D721Med (cell line): ENCODE measurements at regions not wholly inside any gene's neighbourhood (a gene's known extent, or its start where the extent isn't known, plus 50 kb on each side); places are given as distances from the start of the nearest gene placed in this dataset.

Experiments
- DNase-seq: peaks from one replicate; pipeline ENCODE4 v3.0.0; 2011; ENCODE audit warnings: low spot score; ENCODE audit not compliant: insufficient read length
- FAIRE-seq: peaks from 2 replicates; lab custom pipeline; 2011; peaks lifted over from hg19 to GRCh38; lab: Jason Lieb, UNC
- CTCF ChIP-seq: IDR thresholded peaks from 2 replicates; pipeline ENCODE4 v1.5.1; 2012; ENCODE audit warnings: mild to moderate bottlenecking, control low read depth; ENCODE audit not compliant: insufficient read depth; ENCODE audit errors: missing control alignments

GRCh38 chr1:201683397-201683796 lies 144.5 kb downstream of the NAV1 start:
- no peak for DNase-seq
- no peak for TF ChIP-seq CTCF
- no peak for FAIRE-seq

GRCh38 chr1:201685485-201685884 lies 143.5 kb upstream of the IPO9 start:
- no peak for TF ChIP-seq CTCF
- FAIRE-seq (no peak), DNase-seq (no peak)

- DNase-seq (no peak), FAIRE-seq (no peak)
- TF ChIP-seq CTCF = no peak
Observed at GRCh38 chr1:201686714-201687455, 142.1 kb upstream of the IPO9 start.

- FAIRE-seq (no peak), DNase-seq (no peak)
- no peak for TF ChIP-seq CTCF
Observed at GRCh38 chr1:201688514-201688913, 140.4 kb upstream of the IPO9 start.

- FAIRE-seq (no peak), DNase-seq (no peak)
- no peak for TF ChIP-seq CTCF
Observed at GRCh38 chr1:201689647-201690046, 139.3 kb upstream of the IPO9 start.

- no peak for DNase-seq
- TF ChIP-seq CTCF = no peak
- no peak for FAIRE-seq
Observed at GRCh38 chr1:201690528-201690927, 138.4 kb upstream of the IPO9 start.
